GM18909 (cell line): ENCODE measurements at regions not wholly inside any gene's neighbourhood (a gene's known extent, or its start where the extent isn't known, plus 50 kb on each side); places are given as distances from the start of the nearest gene placed in this dataset.
"Not testable (repeated sequence)": the region's sequence is repeated elsewhere in the genome, so short reads cannot be mapped to it uniquely, and the experiment has no call there.

Source experiments
- ATAC-seq: cut with Tn5 transposase; IDR thresholded peaks from one replicate; pipeline ENCODE4 v1.9.1; 2021; ENCODE audit warnings: mild to moderate bottlenecking; ENCODE audit not compliant: unreplicated experiment, poor library complexity

- ATAC-seq, result no peak
Observed at GRCh38 chr21:22804151-22804550, 1805.9 kb downstream of the NCAM2 start.

DNA sequence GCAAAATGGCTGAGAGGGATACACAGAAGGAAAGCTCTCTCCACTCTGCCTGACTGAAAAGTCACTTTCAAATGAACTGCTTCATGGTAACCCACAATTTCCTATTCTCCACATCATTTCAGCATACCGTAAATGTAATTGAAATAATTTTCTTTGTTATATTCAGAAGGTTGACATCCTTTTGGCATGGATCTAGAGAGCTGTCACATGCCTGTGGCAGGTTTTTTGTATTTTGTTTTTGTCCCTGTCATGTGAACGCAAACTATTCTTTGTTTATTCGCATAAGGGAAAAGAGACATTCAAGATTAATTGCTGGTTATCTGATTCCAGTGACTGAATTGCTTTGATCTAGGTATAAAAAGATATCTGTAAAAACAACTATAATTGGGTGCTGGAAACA, 1808.1 kb downstream of the NCAM2 start:
- no peak for ATAC-seq

DNA sequence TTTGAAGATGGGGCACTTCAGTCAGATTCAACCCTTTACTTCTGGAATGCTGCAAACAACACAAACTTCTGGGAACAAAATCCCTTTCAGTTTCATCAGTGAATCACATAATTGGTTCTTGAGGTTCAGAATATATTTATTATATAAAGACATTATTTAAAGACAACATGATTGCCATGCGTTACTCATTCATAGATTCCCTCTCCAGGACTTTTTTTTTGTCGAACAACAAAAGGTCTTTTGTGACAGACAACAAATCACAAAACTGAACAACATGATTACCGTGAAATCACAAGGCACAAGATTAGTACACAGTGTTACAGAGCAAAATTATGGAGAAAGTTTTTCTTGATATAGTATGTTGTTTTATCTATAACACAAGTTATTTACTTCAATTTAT, 1815.0 kb downstream of the NCAM2 start:
- no peak for ATAC-seq

DNA sequence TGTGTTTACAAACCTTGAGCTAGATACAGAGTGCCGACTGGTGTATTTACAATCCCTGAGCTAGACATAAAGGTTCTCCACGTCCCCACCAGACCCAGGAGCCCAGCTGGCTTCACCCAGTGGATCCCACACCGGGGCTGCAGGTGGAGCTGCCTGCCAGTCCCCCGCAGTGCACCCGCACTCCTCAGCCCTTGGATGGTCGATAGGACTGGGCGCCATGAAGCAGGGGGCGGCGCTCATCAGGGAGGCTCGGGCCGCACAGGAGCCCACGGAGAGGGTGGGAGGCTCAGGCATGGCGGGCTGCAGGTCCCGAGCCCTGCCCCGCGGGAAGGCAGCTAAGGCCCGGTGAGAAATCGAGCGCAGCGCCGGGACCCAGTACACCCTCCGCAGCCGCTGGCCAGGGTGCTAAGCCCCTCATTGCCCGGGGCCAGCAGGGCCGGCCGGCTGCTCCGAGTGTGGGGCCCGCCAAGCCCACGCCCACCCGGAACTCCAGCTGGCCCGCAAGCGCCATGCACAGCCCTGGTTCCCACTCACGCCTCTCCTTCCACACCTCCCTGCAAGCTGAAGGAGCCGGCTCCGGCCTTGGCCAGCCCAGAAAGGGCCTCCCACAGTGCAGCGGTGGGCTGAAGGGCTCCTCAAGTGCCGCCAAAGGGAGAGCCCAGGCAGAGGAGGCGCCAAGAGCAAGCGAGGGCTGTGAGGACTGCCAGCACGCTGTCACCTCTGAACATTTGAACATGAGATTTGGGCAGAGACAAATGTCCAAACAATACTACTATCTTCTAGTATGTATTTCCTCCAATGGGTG, 1820.7 kb downstream of the NCAM2 start:
- ATAC-seq, result not testable (repeated sequence)

DNA sequence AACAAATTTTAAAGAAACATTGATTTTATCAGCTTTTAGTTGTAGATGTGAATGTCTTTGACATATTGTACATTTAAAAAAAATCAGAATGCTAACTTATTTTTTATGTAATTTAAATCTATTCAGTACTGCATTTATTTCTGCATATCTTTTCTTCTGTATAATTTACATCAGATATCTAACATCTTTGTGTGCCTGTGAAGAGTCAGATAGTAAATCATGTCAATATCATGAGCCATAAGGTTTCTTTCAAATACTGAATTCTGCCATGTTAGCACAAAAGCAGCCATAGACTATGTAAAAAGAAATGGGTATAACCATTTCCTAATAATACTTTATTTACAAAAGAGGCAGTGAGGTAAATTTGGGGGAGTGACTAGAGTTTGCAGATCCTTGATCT, 1829.2 kb downstream of the NCAM2 start:
- ATAC-seq, result no peak

DNA sequence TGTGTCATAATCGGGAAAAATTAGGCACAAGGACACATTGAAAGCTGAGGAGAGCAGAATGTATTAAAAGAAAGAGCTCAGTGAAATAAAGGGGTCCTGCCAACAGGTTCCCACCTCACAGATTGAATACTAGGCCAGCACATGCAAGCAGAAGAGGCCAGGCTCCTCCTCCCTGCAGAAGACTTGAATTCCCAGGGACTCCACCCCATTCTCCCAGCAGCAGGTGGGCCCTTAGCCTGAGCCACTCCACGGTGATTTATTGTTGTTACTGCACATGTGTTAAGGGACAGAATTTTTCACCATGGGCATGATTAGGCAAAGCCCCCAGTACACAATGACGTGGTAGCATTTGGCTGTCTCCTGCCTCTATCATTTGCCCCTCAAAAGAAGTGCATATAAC, 1844.7 kb downstream of the NCAM2 start:
- no peak for ATAC-seq

DNA sequence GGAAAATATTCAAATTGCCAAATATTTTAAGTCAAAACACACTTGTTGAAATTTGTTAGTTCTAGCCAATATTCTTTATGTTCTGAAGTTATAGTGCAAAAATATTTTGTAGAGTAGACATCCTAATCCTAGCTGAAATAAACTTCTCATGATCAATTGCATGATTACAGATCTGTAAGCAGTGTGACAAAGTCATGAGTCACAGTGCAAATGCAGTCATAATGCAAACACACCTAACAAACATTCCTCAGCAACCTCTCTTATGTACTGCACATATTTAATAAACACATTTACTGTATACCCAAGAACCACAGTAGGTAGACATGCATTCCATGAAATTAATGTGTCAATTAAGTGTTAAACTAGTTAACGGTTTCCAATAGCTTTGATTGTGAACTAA, 1857.4 kb downstream of the NCAM2 start:
- ATAC-seq, result no peak

DNA sequence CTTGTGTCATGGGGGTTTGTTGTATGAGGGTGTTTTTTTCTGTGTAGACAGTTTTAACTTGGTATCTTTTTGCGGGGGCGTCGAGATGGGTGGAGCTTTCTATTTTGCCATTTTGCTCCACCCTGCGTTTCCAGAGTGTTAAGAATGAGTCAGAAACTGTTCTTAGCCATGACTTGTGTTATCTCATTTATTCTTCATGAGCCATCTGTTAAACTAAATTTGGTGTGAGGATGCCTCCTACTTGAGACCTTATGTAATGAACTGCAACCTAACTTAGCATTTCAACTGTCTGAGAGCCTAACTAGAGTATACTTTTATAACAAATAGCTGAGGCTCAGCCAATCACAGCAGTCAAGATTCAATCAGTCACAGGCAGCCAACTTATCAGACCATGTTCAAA, 1873.5 kb downstream of the NCAM2 start:
- no peak for ATAC-seq

DNA sequence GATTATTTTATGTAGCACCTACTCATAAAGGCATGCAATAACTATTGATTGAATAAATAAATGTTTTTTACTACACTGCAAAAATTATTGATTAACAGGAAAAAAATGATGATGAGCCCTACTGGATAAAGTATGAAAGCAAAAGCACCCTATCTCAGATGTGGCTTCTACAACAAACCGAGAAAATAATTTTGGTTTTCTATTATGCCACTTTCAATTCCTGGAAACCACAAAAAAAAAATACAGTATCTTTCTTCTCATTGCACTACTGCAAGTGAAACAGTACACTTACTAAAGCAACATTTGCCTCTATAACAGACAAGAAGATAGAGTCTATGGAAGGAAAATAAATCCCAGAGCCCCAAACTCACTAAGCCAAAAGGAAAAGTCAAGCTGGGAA, 1882.4 kb downstream of the NCAM2 start:
- no peak for ATAC-seq

- no peak for ATAC-seq
Observed at GRCh38 chr21:22881131-22881530, 1882.9 kb downstream of the NCAM2 start.

DNA sequence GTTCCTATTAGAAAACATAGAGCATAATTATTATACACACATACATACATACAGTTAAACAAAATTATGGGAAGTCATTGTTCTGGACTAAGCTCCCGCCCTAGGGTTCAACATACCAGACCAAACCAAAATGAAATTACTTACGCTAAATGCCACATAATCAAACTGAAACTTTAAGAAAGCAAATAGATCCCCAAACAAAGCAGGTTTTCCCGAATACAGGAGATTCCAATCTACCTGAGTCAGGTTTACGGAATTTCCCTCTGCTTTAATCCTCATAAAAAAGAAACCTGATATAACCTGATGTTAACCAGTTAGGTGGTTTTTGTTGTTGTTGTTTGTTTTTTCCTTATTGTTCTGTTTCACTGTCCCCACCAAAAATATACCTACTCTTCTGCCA, 1886.9 kb downstream of the NCAM2 start:
- no peak for ATAC-seq

DNA sequence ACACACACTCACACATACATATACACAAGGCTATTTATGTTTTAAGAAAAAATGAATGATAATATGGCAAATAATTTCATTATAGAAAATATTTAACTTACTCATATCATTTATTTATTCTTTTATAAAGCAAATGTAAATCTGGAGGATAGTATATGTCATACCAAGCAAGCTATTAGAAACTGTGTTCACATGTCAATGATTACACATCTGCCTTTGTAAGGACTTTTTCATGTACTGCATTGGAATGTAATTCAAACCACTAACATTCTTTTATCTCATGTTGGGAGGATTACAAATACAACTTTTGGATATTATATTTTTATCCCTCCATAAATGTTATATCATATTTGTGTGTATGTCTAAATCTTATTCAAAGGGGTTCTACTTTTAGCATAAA, 1887.4 kb downstream of the NCAM2 start:
- ATAC-seq, result no peak

DNA sequence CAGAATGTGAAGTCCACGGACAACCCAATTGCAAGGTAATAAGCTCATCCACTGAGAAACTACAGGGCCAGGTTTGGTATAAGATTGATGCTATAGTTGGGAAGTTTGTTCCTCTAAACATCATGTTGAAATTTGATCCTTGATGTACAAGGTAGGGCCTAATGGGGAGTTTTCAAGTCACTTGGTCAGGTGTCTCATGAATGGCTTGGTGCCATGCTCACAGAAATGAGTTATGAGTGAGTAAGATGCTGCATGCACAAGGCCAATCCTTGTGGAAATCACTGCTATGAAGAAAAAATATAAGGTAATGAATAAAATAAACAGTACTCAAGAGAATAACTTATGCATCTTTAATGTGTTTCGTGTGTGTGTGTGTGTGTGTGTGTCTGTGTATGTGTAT, 1891.2 kb downstream of the NCAM2 start:
- no peak for ATAC-seq

DNA sequence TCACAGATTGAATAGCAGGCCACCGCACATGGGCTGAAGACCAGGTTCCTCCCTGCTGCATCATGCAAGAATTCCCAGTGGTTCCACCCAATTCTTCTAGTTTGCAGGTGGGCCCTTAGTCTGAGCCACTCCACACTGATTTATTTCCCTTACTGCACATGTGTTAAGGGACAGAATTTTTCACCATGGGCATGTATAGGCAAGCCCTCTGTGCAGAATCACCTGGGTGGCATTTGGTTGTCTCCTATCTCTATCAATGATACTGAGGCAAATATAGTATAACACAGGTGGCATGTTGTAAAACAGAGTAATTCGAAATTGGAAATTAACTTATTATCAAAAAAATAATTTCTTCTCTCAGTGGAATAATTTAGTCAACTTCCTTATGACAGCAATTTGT, 1892.4 kb downstream of the NCAM2 start:
- ATAC-seq, result no peak

DNA sequence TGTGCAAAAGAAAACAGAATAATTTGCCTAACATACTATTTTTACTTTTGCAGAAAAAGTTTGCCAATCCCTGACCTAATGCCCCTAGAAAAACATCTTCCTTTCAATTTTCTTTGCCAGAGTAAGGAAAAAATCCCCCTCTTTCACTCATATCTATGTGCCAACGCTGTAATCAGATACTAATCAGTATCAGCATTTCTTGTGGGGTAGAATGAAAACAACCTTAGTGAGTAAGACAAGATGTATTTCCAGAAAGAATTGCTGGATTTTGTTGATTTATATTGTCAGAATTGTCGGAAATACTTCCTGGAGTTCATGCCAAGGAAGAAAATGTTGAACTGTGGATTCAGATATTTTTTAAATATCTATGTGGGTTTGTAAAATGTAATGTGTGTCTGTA, 1893.8 kb downstream of the NCAM2 start:
- no peak for ATAC-seq

DNA sequence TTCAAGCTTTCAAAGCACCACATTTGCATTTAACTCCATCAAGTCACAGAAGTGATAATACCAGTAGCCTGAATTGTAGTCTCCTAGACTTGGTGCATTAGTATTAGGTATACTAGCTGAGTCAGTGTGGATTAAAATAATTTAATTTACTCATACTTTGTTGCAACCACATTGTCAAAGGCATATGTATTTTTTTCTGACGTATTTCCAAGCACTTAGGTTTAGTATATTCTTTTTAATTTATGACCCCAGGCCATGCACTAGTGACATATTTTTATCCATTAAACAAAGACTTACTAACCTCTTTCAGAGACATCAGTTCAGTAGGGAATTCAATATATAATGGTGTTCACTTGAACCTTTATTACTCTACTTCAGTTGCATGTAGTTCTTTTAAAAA, 1894.5 kb downstream of the NCAM2 start:
- no peak for ATAC-seq

DNA sequence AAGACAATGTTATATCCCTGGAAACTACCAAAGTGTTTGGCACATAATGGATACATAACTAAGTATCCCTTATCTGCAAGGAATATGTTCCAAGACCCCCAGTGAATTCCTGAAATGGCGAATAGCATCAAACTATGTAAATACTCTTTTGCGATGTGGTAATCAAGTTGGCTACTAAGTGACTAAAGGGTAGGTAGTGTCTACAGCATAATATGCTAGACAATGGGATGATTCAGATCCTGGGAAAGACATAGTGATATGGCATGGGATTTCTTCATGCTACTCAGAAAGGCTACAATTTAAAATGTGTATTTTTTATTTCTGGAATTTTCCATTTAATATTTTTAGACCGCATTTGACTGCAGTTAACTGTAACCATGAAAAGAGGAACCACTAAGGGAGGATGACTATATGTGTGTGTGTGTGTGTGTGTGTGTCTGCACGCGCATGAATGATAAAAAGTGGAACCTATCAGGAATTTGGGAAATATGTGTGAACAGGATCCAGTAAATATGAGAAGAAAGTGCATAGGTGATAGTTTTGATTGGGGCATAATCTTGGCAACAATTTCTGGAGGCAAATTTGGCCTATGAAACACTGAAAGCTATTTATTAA, 1899.9 kb downstream of the NCAM2 start:
- ATAC-seq, result no peak

DNA sequence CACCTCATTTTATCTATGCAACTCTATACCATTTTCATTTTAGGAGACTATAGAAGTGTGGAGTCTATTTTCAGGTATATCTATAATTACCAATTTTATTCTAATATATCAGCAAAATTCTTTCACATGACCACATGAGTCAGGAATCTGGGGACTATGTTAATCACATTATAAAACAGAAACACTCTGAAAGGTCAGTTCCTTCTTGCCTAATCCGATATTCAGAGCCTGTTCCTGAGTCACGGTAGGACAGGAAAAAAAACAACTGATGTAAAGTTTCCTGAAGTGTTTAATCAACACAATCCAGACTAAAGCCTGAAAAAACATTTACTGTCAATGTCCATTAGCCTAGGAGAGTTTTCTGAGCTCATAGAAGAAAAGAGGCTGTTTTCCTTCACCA, 1902.3 kb downstream of the NCAM2 start:
- no peak for ATAC-seq

GRCh38 chr21:22903851-22904250, 1905.6 kb downstream of the NCAM2 start:
- ATAC-seq, result no peak

- ATAC-seq, result no peak
Observed at GRCh38 chr21:22904385-22904784, 1906.2 kb downstream of the NCAM2 start.

DNA sequence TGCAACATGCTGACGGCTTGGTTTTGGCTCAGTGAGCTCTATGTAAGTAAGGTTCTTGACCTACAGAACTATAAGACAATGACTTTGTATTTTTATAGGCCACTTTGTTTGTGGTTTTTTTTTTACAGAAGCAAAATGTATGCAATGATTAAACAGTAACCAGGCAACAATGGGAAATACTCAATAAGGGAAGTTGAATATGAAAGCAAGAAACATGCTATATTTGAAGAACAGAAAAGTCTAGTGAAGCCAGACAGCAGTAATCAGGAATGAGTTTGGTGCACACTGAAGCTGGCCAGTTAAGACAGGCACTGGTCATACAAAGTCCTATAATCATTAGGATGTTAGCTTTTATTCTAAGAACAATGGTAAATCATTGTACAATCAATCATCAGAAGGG, 1926.8 kb downstream of the NCAM2 start:
- ATAC-seq, result no peak

GRCh38 chr21:22927469-22927868, 1929.3 kb downstream of the NCAM2 start:
- ATAC-seq, result no peak
